ENCODE measurements at regions not wholly inside any gene's neighbourhood (a gene's known extent, or its start where the extent isn't known, plus 50 kb on each side); places are given as distances from the start of the nearest gene placed in this dataset.

DNA sequence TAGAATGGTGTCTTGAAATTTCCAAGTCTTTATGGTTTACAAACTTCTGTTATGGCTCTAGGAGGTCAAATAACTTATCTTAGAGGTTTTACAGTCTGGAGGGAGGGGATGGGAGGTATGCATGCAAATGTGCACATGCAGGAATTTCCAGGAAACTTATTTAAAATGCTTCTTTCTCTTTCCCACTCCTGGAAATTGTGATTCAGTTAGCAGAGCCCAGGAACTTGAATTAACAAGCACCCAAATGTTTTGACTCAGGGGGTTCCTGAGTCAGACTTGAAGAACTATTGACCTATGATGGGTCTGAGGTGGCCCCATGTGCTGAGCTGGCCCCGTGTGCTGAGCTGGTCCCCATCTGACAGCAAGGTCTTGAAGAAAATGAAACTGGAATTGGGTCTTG is 669.4 kb downstream of the INHBA start:
- TF ChIP-seq EP300 (IDR thresholded peaks at IDR 0.05; ENCODE audit: borderline replicate concordance) (no peak), REST (IDR thresholded peaks at IDR 0.05; ENCODE audit: low read depth) (no peak), USF1 (IDR thresholded peaks at IDR 0.05) (no peak), TAF1 (IDR thresholded peaks at IDR 0.05; ENCODE audit: low read depth) (no peak), YY1 (IDR thresholded peaks at IDR 0.05; ENCODE audit: low read depth) (no peak), NFIC (IDR thresholded peaks at IDR 0.05) (no peak), CEBPB (IDR thresholded peaks at IDR 0.05) (no peak), CREB1 (IDR thresholded peaks at IDR 0.05; ENCODE audit: low read depth) (no peak), FOXM1 (IDR thresholded peaks at IDR 0.05; ENCODE audit: borderline replicate concordance, low read depth) (no peak)

All from Ishikawa (cell line).